Hepatocyte (in vitro differentiated cells): ENCODE measurements at regions not wholly inside any gene's neighbourhood (a gene's known extent, or its start where the extent isn't known, plus 50 kb on each side); places are given as distances from the start of the nearest gene placed in this dataset.

ENCODE experiments used
- EZH2 ChIP-seq: fragments of 200-600 bp; sonication (generic); IDR thresholded peaks from 2 replicates; pipeline ENCODE4 v1.6.1; 2016; ENCODE audit warnings: antibody characterized with exemption, mild to moderate bottlenecking, borderline replicate concordance
- TF ChIP-seq, protein P1 (sequence below): fragments of 200-600 bp; sonication (generic); IDR thresholded peaks from 2 replicates; pipeline ENCODE4 v1.5.1; 2016; ENCODE audit warnings: antibody characterized with exemption, mild to moderate bottlenecking; ENCODE audit not compliant: poor library complexity

DNA sequence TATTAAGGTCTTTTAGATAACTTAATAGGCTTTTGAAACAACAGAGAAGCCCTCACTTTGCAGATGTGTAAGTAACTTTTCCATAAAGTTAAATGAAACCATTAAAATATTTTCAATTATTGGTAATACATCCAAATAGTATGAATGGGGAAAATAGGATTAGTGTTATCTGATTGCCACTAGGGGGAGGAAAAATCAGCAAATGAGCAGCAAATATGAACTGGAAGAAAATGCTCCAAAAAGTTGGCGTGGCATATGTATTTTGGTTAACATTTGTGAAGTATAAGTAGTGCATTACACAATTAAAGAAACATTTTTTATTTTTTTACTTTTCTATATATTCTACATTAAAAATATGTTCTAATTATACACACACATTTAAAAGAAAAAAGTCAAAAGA, 259.8 kb upstream of the ANO5 start:
- TF ChIP-seq, protein P1, sequence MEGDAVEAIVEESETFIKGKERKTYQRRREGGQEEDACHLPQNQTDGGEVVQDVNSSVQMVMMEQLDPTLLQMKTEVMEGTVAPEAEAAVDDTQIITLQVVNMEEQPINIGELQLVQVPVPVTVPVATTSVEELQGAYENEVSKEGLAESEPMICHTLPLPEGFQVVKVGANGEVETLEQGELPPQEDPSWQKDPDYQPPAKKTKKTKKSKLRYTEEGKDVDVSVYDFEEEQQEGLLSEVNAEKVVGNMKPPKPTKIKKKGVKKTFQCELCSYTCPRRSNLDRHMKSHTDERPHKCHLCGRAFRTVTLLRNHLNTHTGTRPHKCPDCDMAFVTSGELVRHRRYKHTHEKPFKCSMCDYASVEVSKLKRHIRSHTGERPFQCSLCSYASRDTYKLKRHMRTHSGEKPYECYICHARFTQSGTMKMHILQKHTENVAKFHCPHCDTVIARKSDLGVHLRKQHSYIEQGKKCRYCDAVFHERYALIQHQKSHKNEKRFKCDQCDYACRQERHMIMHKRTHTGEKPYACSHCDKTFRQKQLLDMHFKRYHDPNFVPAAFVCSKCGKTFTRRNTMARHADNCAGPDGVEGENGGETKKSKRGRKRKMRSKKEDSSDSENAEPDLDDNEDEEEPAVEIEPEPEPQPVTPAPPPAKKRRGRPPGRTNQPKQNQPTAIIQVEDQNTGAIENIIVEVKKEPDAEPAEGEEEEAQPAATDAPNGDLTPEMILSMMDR = peak; percentile 43
- no peak for TF ChIP-seq EZH2
